Gastrocnemius medialis (tissue), 4 donors: ENCODE measurements at regions not wholly inside any gene's neighbourhood (a gene's known extent, or its start where the extent isn't known, plus 50 kb on each side); places are given as distances from the start of the nearest gene placed in this dataset.

Experiments
- CTCF ChIP-seq, 5 experiments: fragments of 450-650 bp in 3 of 5; fragments of 200-600 bp in 2 of 5; sonication (generic) in 2 of 5; IDR thresholded peaks in 4 of 5; conservative IDR thresholded peaks in 1 of 5; 1 replicate in 4 of 5; 2 replicates in 1 of 5; pipeline ENCODE4 v1.5.1; 2016 to 2019; ENCODE audit warnings: antibody characterized with exemption in 5 of 5, mild to moderate bottlenecking in 3 of 5, moderate library complexity in 3 of 5
- POLR2A ChIP-seq, 2 donors: fragments of 450-650 bp; IDR thresholded peaks; one replicate each; pipeline ENCODE4 v1.6.1; 2017; ENCODE audit warnings: antibody characterized with exemption in 2 of 2, mild to moderate bottlenecking in 2 of 2, moderate library complexity in 2 of 2

GRCh38 chr2:103155308-103155707, 393.5 kb downstream of the TMEM182 start:
- no peak for TF ChIP-seq POLR2A (IDR thresholded peaks at IDR 0.05)
- TF ChIP-seq CTCF (IDR thresholded peaks at IDR 0.05 in 4 of 5, conservative IDR thresholded peaks at IDR 0.05 in 1 of 5), result no peak
